Esophagus muscularis mucosa (tissue), 4 donors: ENCODE measurements at regions not wholly inside any gene's neighbourhood (a gene's known extent, or its start where the extent isn't known, plus 50 kb on each side); places are given as distances from the start of the nearest gene placed in this dataset.

ENCODE experiments used
- CTCF ChIP-seq, 3 experiments: fragments of 200-600 bp in 2 of 3; fragments of 450-650 bp in 1 of 3; sonication (generic) in 2 of 3; IDR thresholded peaks; one replicate each; pipeline ENCODE4 v1.5.1; 2017 to 2019; ENCODE audit warnings: antibody characterized with exemption in 3 of 3, mild to moderate bottlenecking in 2 of 3, moderate library complexity in 1 of 3
- EP300 ChIP-seq: sonication (generic); formaldehyde crosslinking; IDR thresholded peaks from one replicate; pipeline ENCODE4 v1.6.1; 2017; ENCODE audit warnings: antibody characterized with exemption
- POLR2A ChIP-seq: fragments of 450-650 bp; IDR thresholded peaks from one replicate; pipeline ENCODE4 v1.6.1; 2017; ENCODE audit warnings: antibody characterized with exemption, moderate library complexity, mild to moderate bottlenecking, low read depth
- POLR2AphosphoS5 ChIP-seq, 2 donors: sonication (generic); formaldehyde crosslinking; IDR thresholded peaks; one replicate each; pipeline ENCODE4 v1.6.1; 2017; ENCODE audit warnings: antibody characterized with exemption in 2 of 2

- no peak for TF ChIP-seq CTCF (IDR thresholded peaks at IDR 0.05)
- no peak for TF ChIP-seq POLR2A
- no peak for TF ChIP-seq POLR2AphosphoS5 (IDR thresholded peaks at IDR 0.05)
- no peak for TF ChIP-seq EP300
Measured at GRCh38 chr11:80873310-80873999, 1432.6 kb upstream of the TENM4 start.
